Glutamatergic neuron (in vitro differentiated cells): ENCODE measurements at regions not wholly inside any gene's neighbourhood (a gene's known extent, or its start where the extent isn't known, plus 50 kb on each side); places are given as distances from the start of the nearest gene placed in this dataset.

Experiments
- DNase-seq: peaks from one replicate; pipeline ENCODE4 v3.0.0; 2022
- H3K27ac Mint-ChIP-seq: one replicate; pipeline ENCODE4 v1.8.0; 2020; ENCODE audit warnings: mild to moderate bottlenecking, mixed read lengths, inconsistent platforms; ENCODE audit not compliant: unreplicated experiment
- H3K27me3 Mint-ChIP-seq: one replicate; pipeline ENCODE4 v1.8.0; 2020; ENCODE audit warnings: mild to moderate bottlenecking, moderate library complexity, mixed read lengths, inconsistent platforms; ENCODE audit not compliant: unreplicated experiment
- H3K36me3 Mint-ChIP-seq: one replicate; pipeline ENCODE4 v1.8.0; 2020; ENCODE audit warnings: mild to moderate bottlenecking, mixed read lengths, inconsistent platforms; ENCODE audit not compliant: unreplicated experiment
- H3K4me1 Mint-ChIP-seq: one replicate; pipeline ENCODE4 v1.8.0; 2020; ENCODE audit warnings: mild to moderate bottlenecking, low read depth, mixed read lengths, inconsistent platforms; ENCODE audit not compliant: unreplicated experiment
- H3K4me3 Mint-ChIP-seq: one replicate; pipeline ENCODE4 v1.8.0; 2020; ENCODE audit warnings: mild to moderate bottlenecking, mixed read lengths, inconsistent platforms; ENCODE audit not compliant: unreplicated experiment
- H3K9me3 Mint-ChIP-seq: one replicate; pipeline ENCODE4 v1.8.0; 2020; ENCODE audit warnings: mild to moderate bottlenecking, moderate library complexity, mixed read lengths, inconsistent platforms; ENCODE audit not compliant: unreplicated experiment
- TF ChIP-seq, protein P1 (sequence below): fragments of 200-600 bp; sonication (generic); IDR thresholded peaks from one replicate; pipeline ENCODE4 v1.5.0; 2021; ENCODE audit not compliant: partially characterized antibody, unreplicated experiment

- Mint-ChIP-seq H3K4me3 (no peak overlapping the region), H3K36me3 (peaks cover 6% of the 10 kb centered on the region), H3K27me3 (peaks cover 4% of the 10 kb centered on the region), H3K9me3 (no peaks in the 10 kb centered on the region), H3K27ac (no peak overlapping the region), H3K4me1 (peaks cover 7% of the 10 kb centered on the region)
- TF ChIP-seq, protein P1, sequence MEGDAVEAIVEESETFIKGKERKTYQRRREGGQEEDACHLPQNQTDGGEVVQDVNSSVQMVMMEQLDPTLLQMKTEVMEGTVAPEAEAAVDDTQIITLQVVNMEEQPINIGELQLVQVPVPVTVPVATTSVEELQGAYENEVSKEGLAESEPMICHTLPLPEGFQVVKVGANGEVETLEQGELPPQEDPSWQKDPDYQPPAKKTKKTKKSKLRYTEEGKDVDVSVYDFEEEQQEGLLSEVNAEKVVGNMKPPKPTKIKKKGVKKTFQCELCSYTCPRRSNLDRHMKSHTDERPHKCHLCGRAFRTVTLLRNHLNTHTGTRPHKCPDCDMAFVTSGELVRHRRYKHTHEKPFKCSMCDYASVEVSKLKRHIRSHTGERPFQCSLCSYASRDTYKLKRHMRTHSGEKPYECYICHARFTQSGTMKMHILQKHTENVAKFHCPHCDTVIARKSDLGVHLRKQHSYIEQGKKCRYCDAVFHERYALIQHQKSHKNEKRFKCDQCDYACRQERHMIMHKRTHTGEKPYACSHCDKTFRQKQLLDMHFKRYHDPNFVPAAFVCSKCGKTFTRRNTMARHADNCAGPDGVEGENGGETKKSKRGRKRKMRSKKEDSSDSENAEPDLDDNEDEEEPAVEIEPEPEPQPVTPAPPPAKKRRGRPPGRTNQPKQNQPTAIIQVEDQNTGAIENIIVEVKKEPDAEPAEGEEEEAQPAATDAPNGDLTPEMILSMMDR: no peak
- no peak for DNase-seq
Observed at GRCh38 chr14:85223667-85224066, 306.3 kb upstream of the FLRT2 start.

DNA sequence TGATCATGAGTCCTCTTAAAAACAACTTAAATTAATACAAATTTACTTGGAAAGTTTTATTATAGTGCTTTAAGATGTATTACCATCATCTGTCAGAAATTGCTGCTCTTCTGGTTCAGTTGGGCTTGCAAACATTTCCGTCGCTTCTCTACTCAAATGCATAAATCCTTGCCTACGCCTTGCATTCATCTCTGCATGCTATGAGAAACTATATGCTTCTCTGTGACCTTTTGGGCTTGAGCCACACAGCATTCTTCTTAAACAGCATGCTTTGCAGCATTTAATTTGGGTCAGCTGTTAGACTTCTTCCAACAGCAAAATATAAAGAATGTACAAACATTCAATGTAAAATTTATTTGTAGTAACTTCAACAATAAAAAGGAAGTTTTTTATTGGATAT is 305.7 kb upstream of the FLRT2 start:
- H3K36me3 Mint-ChIP-seq: peaks cover 6% of the 10 kb centered on the region

DNA sequence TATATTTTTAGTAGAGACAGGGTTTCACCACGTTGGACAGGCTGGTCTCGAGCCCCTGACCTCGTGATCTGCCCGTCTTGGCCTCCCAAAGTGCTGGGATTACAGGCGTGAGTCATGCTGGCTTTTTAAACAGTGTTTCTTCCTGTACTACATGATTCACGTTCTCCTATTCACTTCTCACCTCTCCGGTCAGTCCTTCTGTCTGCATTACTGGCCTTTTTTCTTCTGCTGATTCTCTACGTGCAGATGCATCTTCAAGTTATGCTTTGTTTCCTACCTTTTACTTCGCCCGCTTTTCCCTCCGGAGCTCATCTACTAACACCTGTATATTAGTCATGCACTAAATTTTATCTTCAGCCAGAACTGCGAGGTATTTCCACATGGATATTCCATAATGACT is 296.2 kb upstream of the FLRT2 start:
- no peak for DNase-seq
- peak overlapping the region; percentile 0 for H3K27ac Mint-ChIP-seq
- no peaks in the 10 kb centered on the region for H3K27me3 Mint-ChIP-seq
- TF ChIP-seq, protein P1: no peak
- H3K36me3 Mint-ChIP-seq: peaks cover 3% of the 10 kb centered on the region
- H3K4me3 Mint-ChIP-seq: no peak overlapping the region
- H3K9me3 Mint-ChIP-seq: peaks cover 3% of the 10 kb centered on the region
- peaks cover 11% of the 10 kb centered on the region for H3K4me1 Mint-ChIP-seq

More for the DNA sequence above, 305.7 kb upstream of the FLRT2 start:
- H3K9me3 Mint-ChIP-seq: no peaks in the 10 kb centered on the region
- H3K27me3 Mint-ChIP-seq: peaks cover 4% of the 10 kb centered on the region
- no peak overlapping the region for H3K4me3 Mint-ChIP-seq
- TF ChIP-seq, protein P1: no peak
- H3K4me1 Mint-ChIP-seq: peaks cover 7% of the 10 kb centered on the region
- H3K27ac Mint-ChIP-seq: no peak overlapping the region
- no peak for DNase-seq

DNA sequence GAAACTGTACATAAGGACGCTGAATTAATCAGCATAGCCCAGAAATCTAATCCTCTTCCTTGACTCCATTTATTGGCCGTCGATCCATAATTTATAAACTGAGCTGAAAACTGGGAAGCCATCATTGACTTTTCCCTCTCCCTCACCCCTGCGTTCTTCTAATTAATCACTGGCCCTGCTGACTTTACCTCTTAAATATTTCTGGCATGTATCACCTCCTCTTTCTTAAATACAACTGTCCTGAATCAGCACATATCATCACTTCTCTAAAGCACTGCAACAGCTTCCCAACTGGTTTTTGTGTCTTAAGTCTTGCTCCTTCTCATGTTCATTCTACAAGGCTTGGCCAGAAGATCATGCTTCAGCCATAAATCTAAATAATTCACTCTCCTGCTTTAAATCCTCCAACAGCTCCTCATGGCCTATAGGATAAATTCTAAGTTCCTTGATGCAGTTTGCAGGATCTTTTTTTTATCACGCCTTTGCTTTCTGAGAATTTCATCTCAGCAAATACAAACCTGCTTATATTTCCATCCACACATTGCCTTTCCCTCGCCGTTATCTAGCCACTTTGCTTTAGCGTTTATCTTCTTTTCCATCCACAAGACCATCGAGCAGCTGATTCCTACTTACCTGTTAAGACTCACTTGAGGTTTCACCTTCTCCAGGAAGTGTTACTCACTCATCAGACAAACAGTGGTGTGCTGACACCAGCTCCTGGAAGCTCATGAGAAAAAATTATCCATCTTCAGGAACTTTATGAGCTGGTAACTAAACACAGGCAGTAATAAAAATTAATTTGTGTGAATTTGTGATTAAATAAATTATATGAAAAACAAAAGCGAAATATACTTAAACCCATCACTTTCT is 295.6 kb upstream of the FLRT2 start:
- TF ChIP-seq, protein P1: no peak
- peaks cover 16% of the 10 kb centered on the region for H3K4me1 Mint-ChIP-seq
- H3K4me3 Mint-ChIP-seq: no peak overlapping the region
- no peak for DNase-seq
- H3K36me3 Mint-ChIP-seq: peaks cover 3% of the 10 kb centered on the region
- peak overlapping the region; percentile 0 for H3K27ac Mint-ChIP-seq
- H3K27me3 Mint-ChIP-seq: no peaks in the 10 kb centered on the region
- H3K9me3 Mint-ChIP-seq: peaks cover 7% of the 10 kb centered on the region

DNA sequence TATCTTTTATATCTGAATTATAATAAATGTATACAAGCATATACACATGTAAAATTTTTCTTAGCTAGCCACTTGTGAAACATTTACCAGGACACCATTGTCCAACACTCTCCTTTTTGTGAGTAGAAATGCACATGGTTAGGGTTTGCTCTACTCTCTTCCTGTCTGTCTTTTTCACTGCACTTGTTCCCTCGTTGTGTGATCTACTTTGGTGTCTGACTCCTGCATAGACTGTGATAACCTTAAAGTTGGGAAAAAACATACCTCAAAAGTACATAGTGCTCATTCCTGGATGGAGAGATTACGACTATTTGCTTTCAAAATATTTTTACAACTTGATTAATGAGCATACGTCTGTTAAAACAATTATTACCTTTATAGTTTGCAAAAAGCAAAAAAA is 294.1 kb upstream of the FLRT2 start:
- TF ChIP-seq, protein P1: no peak
- peaks cover 1% of the 10 kb centered on the region for H3K36me3 Mint-ChIP-seq

More for the DNA sequence above, 294.1 kb upstream of the FLRT2 start:
- no peaks in the 10 kb centered on the region for H3K27me3 Mint-ChIP-seq
- no peak overlapping the region for H3K4me3 Mint-ChIP-seq
- no peak overlapping the region for H3K27ac Mint-ChIP-seq
- DNase-seq: no peak
- peaks cover 21% of the 10 kb centered on the region for H3K4me1 Mint-ChIP-seq
- H3K9me3 Mint-ChIP-seq: peaks cover 7% of the 10 kb centered on the region
